Adrenal gland (tissue), 5 donors: ENCODE measurements at regions not wholly inside any gene's neighbourhood (a gene's known extent, or its start where the extent isn't known, plus 50 kb on each side); places are given as distances from the start of the nearest gene placed in this dataset.

ENCODE experiments used
- CTCF ChIP-seq, 6 experiments: fragments of 450-650 bp in 4 of 6; fragments of 200-600 bp in 2 of 6; sonication (generic) in 1 of 6; IDR thresholded peaks; 1 replicate in 5 of 6; 2 replicates in 1 of 6; pipeline versions ENCODE4 v1.5.1 to v1.8.0; 2016 to 2021; ENCODE audit warnings: antibody characterized with exemption in 6 of 6, mild to moderate bottlenecking in 2 of 6, moderate library complexity in 1 of 6
- POLR2A ChIP-seq, 2 donors: fragments of 450-650 bp; IDR thresholded peaks; one replicate each; pipeline ENCODE4 v1.6.1; 2017; ENCODE audit warnings: antibody characterized with exemption in 2 of 2, mild to moderate bottlenecking in 2 of 2, moderate library complexity in 1 of 2
- donor health status: DM: no; HTN: no; CAD: no.

GRCh38 chrX:124229374-124229773 lies 103.1 kb upstream of the TEX13D start:
- no peak for TF ChIP-seq CTCF (IDR thresholded peaks at IDR 0.05)
- TF ChIP-seq POLR2A (IDR thresholded peaks at IDR 0.05): no peak
